Cardiac fibroblast (primary cell): ENCODE measurements at regions not wholly inside any gene's neighbourhood (a gene's known extent, or its start where the extent isn't known, plus 50 kb on each side); places are given as distances from the start of the nearest gene placed in this dataset.

ENCODE experiments used
- DNase-seq, 2 donors: peaks; one replicate each; pipeline versions ENCODE4 v3.0.0 to v3.0.0-alpha.2; 2010; ENCODE audit warnings: low read depth in 2 of 2
- H3K4me3 ChIP-seq, 2 donors: replicated peaks in 1 of 2; 1 replicate in 1 of 2; 2 replicates in 1 of 2; pipeline ENCODE4 v1.5.1; 2011; ENCODE audit warnings: low read depth in 2 of 2, low read length in 2 of 2, mild to moderate bottlenecking in 2 of 2, moderate library complexity in 1 of 2
- CTCF ChIP-seq: IDR thresholded peaks from one replicate; pipeline ENCODE4 v1.5.1; 2011; ENCODE audit warnings: low read depth, mild to moderate bottlenecking, low read length, inconsistent platforms

- no peak for DNase-seq
- no peak for TF ChIP-seq CTCF
- no peak overlapping the region for H3K4me3 ChIP-seq
These were observed 75.4 kb upstream of the SPACA1 start for GRCh38 chr6:87972279-87972678.

DNA sequence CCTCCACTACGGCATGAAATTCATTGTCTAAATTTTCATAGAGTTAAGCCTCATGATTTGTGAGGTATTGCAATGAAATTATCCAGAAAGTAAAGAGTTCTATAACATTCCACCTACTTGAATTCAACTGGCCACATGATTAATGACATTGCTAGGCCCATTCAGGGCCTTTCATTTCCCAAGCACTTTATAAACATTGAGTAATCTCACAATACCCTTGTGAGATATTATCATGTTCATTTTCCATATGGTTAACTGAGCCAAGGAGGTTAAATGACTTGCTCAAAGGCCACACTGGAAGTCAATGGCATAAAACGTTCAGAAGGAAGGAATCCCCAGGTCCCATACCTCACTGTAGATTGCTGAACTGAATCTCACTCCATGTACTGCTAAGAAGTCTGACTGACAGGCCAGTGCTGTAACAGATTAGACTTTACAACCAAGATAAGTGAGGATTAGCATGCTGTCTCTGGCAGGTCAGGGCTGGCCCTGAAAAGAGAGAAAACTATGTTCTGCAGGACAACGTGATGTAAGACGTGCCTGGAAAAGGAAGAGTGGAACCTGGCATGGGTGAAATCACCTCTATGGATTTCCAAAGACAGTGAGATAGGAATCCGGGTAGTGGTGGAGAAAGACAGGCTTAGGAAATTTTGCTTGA lies 75.9 kb upstream of the SPACA1 start:
- peak in 1 of 2 donors; percentile 28 for DNase-seq
- TF ChIP-seq CTCF = no peak

DNA sequence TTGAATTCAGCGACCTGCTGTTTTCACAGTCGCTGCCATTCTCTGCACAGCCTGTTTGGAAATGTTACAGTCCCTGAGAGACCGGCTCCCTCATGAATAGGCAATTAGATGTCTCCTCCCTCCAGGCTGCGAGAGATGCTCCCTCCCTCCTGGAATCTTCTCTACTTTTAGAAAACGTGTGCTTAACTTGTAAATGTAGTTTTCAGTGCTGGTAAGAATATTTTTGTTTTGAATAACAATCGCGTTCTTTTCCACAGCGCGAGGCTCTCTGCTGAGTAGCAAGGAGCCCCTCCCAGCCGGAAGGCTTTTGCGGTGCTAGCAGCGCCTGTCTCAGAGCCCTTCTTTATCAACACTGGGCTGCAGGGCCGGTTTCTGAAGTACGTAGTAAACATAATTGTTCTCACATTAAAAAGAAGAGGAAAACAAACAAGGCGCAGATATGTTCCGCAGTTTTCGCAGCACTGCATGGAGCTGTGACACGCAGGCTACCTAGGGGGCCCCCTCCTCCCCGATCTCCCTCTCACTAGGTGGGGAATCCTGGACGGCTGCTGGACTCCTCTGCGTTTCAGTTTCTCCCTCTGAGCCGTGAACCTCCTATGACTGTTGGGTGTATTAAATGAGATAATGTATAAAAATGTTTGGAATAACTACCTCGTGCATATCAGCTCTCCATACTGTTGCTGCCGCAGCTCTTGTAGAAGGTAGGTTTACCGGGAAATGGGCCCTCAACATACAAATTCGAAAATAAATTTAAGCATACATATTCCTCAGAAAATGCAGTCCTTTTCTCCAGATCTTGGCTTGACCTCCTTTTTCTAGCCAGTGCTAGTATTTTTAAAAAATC lies 79.0 kb upstream of the SPACA1 start:
- H3K4me3 ChIP-seq = peak overlapping the region; percentile 26 to 42
- peak; percentile 11 to 12 for DNase-seq
- no peak for TF ChIP-seq CTCF

More for the DNA sequence above, 75.9 kb upstream of the SPACA1 start:
- no peak overlapping the region for H3K4me3 ChIP-seq

DNA sequence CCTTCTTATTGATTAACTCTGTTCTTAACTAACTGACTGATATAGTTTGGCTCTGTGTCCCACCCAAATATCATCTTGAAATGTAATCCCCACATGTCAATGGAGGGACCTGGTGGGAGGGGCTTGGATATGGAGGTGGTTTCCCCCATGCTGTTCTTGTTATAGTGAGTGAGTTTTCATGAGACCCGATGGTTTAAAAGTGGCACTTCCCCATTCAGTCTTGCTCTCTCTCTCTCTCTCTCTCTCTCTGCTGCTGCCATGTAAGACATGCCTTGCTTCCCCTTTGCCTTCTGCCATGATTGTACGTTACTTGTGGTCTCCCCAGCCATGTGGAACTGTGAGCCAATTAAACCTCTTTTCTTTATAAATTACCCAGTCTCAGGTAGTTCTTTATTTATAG lies 81.8 kb upstream of the SPACA1 start:
- no peak overlapping the region for H3K4me3 ChIP-seq
- no peak for DNase-seq
- TF ChIP-seq CTCF = no peak

GRCh38 chr6:87959083-87959482 lies 88.6 kb upstream of the SPACA1 start:
- H3K4me3 ChIP-seq = no peak overlapping the region
- DNase-seq = no peak
- TF ChIP-seq CTCF = no peak

GRCh38 chr6:87951751-87952150 lies 95.9 kb upstream of the SPACA1 start:
- DNase-seq = no peak
- no peak for TF ChIP-seq CTCF
- H3K4me3 ChIP-seq = no peak overlapping the region
